BLaER1 treated with 17β-estradiol and CSF1 and Interleukin-3, amounts not matched to agents 10 nM and 100 nM (cell line): ENCODE measurements at regions not wholly inside any gene's neighbourhood (a gene's known extent, or its start where the extent isn't known, plus 50 kb on each side); places are given as distances from the start of the nearest gene placed in this dataset.
"Not testable (repeated sequence)": the region's sequence is repeated elsewhere in the genome, so short reads cannot be mapped to it uniquely, and the experiment has no call there.

ENCODE experiments used
- H3K27ac ChIP-seq, 11 experiments: shearing (Covaris generic); formaldehyde crosslinking; 2 replicates each; pipeline ENCODE4 v1.8.1; 2022
- H3K27me3 ChIP-seq, 11 experiments: shearing (Covaris generic); formaldehyde crosslinking; 2 replicates each; pipeline ENCODE4 v1.8.1; 2022
- H3K36me3 ChIP-seq, 11 experiments: shearing (Covaris generic); formaldehyde crosslinking; 2 replicates each; pipeline ENCODE4 v1.8.1; 2022
- H3K4me1 ChIP-seq, 10 experiments: shearing (Covaris generic); formaldehyde crosslinking; 2 replicates each; pipeline ENCODE4 v1.8.1; 2022
- H3K4me2 ChIP-seq, 11 experiments: shearing (Covaris generic); formaldehyde crosslinking; 2 replicates each; pipeline ENCODE4 v1.8.1; 2022
- H3K4me3 ChIP-seq, 10 experiments: shearing (Covaris generic); formaldehyde crosslinking; 2 replicates each; pipeline ENCODE4 v1.8.1; 2022
- H3K9ac ChIP-seq, 11 experiments: shearing (Covaris generic); formaldehyde crosslinking; 2 replicates each; pipeline ENCODE4 v1.8.1; 2022
- H3K9me3 ChIP-seq, 11 experiments: shearing (Covaris generic); formaldehyde crosslinking; replicated peaks in 1 of 11; 2 replicates each; pipeline ENCODE4 v1.8.1; 2022
- H4K20me1 ChIP-seq, 11 experiments: shearing (Covaris generic); formaldehyde crosslinking; 2 replicates each; pipeline ENCODE4 v1.8.1; 2022
- Cebpa-rat ChIP-seq, 11 experiments: shearing (Covaris generic); IDR thresholded peaks; 2 replicates each; pipeline ENCODE4 v1.8.1; 2022

- TF ChIP-seq Cebpa-rat (IDR thresholded peaks at IDR 0.05): no peak
- no peaks in the 10 kb centered on the region for H3K4me1 ChIP-seq
- no peak overlapping the region for H3K4me2 ChIP-seq
- peaks cover 21 to 92% (median 75%) of the 10 kb centered on the region in 11 experiments; a peak in 21 of 22 replicates for H3K27me3 ChIP-seq
- H3K4me3 ChIP-seq: no peak overlapping the region
- no peak overlapping the region for H3K9ac ChIP-seq
- H4K20me1 ChIP-seq: no peaks in the 10 kb centered on the region
- no peaks in the 10 kb centered on the region for H3K36me3 ChIP-seq
- peaks cover 0 to 7% (median 0%) of the 10 kb centered on the region in 11 experiments; a peak in 3 of 22 replicates for H3K9me3 ChIP-seq
- H3K27ac ChIP-seq: no peak overlapping the region
Observed at GRCh38 chrX:122270809-122271494, 913.1 kb upstream of the GRIA3 start.

- H3K4me1 ChIP-seq: no peaks in the 10 kb centered on the region
- no peaks in the 10 kb centered on the region for H4K20me1 ChIP-seq
- no peak overlapping the region for H3K4me2 ChIP-seq
- no peak overlapping the region for H3K4me3 ChIP-seq
- peaks cover 17 to 89% (median 65%) of the 10 kb centered on the region in 11 experiments; a peak in 21 of 22 replicates for H3K27me3 ChIP-seq
- H3K27ac ChIP-seq: no peak overlapping the region
- peaks cover 0 to 7% (median 0%) of the 10 kb centered on the region in 11 experiments; a peak in 3 of 22 replicates for H3K9me3 ChIP-seq
- TF ChIP-seq Cebpa-rat (IDR thresholded peaks at IDR 0.05): no peak
- no peak overlapping the region for H3K9ac ChIP-seq
- H3K36me3 ChIP-seq: no peaks in the 10 kb centered on the region
Observed at GRCh38 chrX:122272011-122272410, 912.1 kb upstream of the GRIA3 start.

- Histone ChIP-seq H3K9me3 (no peaks in the 10 kb centered on the region), H3K27ac (no peak overlapping the region), H3K9ac (no peak overlapping the region), H3K4me2 (no peak overlapping the region), H3K4me1 (0 out of 20 replicates have a peak, but pooled peaks cover 0 to 3% (median 0%) of the 10 kb centered on the region in 10 experiments), H3K4me3 (no peak overlapping the region), H3K36me3 (no peaks in the 10 kb centered on the region), H3K27me3 (peaks cover 32 to 90% (median 58%) of the 10 kb centered on the region in 11 experiments), H4K20me1 (no peaks in the 10 kb centered on the region)
- no peak for TF ChIP-seq Cebpa-rat (IDR thresholded peaks at IDR 0.05)
Observed at GRCh38 chrX:122279746-122280145, 904.3 kb upstream of the GRIA3 start.

- not testable (repeated sequence) for H3K4me2 ChIP-seq, H3K9me3 ChIP-seq, H4K20me1 ChIP-seq, H3K4me3 ChIP-seq, H3K36me3 ChIP-seq, H3K4me1 ChIP-seq, H3K27ac ChIP-seq, H3K9ac ChIP-seq
- H3K27me3 ChIP-seq: peaks cover 20 to 89% (median 70%) of the 10 kb centered on the region in 11 experiments; a peak in 21 of 22 replicates
Observed at GRCh38 chrX:122299822-122300221, 884.3 kb upstream of the GRIA3 start.

GRCh38 chrX:122301491-122301890 is 882.6 kb upstream of the GRIA3 start:
- no peak for TF ChIP-seq Cebpa-rat (IDR thresholded peaks at IDR 0.05)

GRCh38 chrX:122303761-122304160 is 880.3 kb upstream of the GRIA3 start:
- no peaks in the 10 kb centered on the region; a peak in 1 of 22 replicates for H4K20me1 ChIP-seq
- no peak overlapping the region for H3K9ac ChIP-seq
- H3K4me2 ChIP-seq: no peak overlapping the region
- H3K9me3 ChIP-seq: peaks cover 8 to 15% (median 10%) of the 10 kb centered on the region in 11 experiments; a peak in 19 of 22 replicates
- no peak overlapping the region for H3K4me3 ChIP-seq
- H3K27me3 ChIP-seq: peaks cover 17 to 98% (median 70%) of the 10 kb centered on the region in 11 experiments; a peak in 21 of 22 replicates
- no peak overlapping the region for H3K27ac ChIP-seq
- H3K36me3 ChIP-seq: no peaks in the 10 kb centered on the region
- no peak for TF ChIP-seq Cebpa-rat (IDR thresholded peaks at IDR 0.05)
- H3K4me1 ChIP-seq: no peaks in the 10 kb centered on the region

More at GRCh38 chrX:122301491-122301890, 882.6 kb upstream of the GRIA3 start:
- Histone ChIP-seq H3K36me3 (no peaks in the 10 kb centered on the region), H3K4me2 (no peak overlapping the region), H3K9me3 (peaks cover 7 to 10% (median 8%) of the 10 kb centered on the region in 11 experiments; a peak in 19 of 22 replicates), H4K20me1 (no peaks in the 10 kb centered on the region; a peak in 1 of 22 replicates), H3K4me1 (no peaks in the 10 kb centered on the region), H3K9ac (no peak overlapping the region), H3K27me3 (peaks cover 19 to 98% (median 77%) of the 10 kb centered on the region in 11 experiments; a peak in 21 of 22 replicates), H3K27ac (no peak overlapping the region), H3K4me3 (no peak overlapping the region)

- H3K4me3 ChIP-seq: no peak overlapping the region
- no peak overlapping the region for H3K9ac ChIP-seq
- no peak overlapping the region for H3K27ac ChIP-seq
- no peaks in the 10 kb centered on the region for H4K20me1 ChIP-seq
- H3K36me3 ChIP-seq: no peaks in the 10 kb centered on the region
- peaks cover 12 to 86% (median 74%) of the 10 kb centered on the region in 11 experiments; a peak in 20 of 22 replicates for H3K27me3 ChIP-seq
- H3K4me2 ChIP-seq: no peak overlapping the region
- H3K4me1 ChIP-seq: no peaks in the 10 kb centered on the region
- H3K9me3 ChIP-seq: peaks cover 22 to 38% (median 32%) of the 10 kb centered on the region in 11 experiments
- no peak for TF ChIP-seq Cebpa-rat (IDR thresholded peaks at IDR 0.05)
Observed at GRCh38 chrX:122344816-122345215, 839.3 kb upstream of the GRIA3 start.

- TF ChIP-seq Cebpa-rat (IDR thresholded peaks at IDR 0.05): no peak
- no peaks in the 10 kb centered on the region for H3K4me1 ChIP-seq
- no peak overlapping the region for H3K9ac ChIP-seq
- H3K36me3 ChIP-seq: no peaks in the 10 kb centered on the region
- no peaks in the 10 kb centered on the region for H4K20me1 ChIP-seq
- H3K4me2 ChIP-seq: no peak overlapping the region
- H3K27ac ChIP-seq: no peak overlapping the region
- H3K4me3 ChIP-seq: no peak overlapping the region
- peaks cover 0 to 6% (median 0%) of the 10 kb centered on the region in 11 experiments; a peak in 2 of 22 replicates for H3K9me3 ChIP-seq
- H3K27me3 ChIP-seq: peaks cover 54 to 99% (median 96%) of the 10 kb centered on the region in 11 experiments
Observed at GRCh38 chrX:122363112-122363795, 820.8 kb upstream of the GRIA3 start.

- H3K9ac ChIP-seq, H3K4me3 ChIP-seq, H4K20me1 ChIP-seq, H3K36me3 ChIP-seq, H3K4me2 ChIP-seq, H3K4me1 ChIP-seq, H3K9me3 ChIP-seq, H3K27ac ChIP-seq: not testable (repeated sequence)
- peaks cover 9 to 56% (median 43%) of the 10 kb centered on the region in 11 experiments; a peak in 20 of 22 replicates for H3K27me3 ChIP-seq
Observed at GRCh38 chrX:122375533-122375932, 808.5 kb upstream of the GRIA3 start.
